ENCODE measurements at regions not wholly inside any gene's neighbourhood (a gene's known extent, or its start where the extent isn't known, plus 50 kb on each side); places are given as distances from the start of the nearest gene placed in this dataset.

DNA sequence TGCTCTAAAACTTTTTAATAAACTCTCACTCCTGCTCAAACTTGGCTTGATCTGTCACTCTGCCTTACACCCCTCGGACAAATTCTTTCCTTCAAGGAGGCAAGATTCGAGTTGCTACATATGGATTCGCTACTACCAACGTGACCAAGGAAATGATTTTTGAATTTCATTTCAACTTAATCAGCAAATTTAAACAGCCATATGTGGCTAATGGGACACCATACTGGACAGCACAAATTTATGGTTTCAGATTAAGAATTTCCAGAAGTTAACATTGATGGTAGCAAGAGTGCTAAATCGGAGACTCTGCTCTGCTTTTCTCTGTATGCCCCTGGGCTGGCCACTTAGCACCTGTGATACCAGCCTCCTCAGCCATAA lies 318.2 kb upstream of the PSMD7 start:
- Histone ChIP-seq H3K4me1 (ENCODE audit: insufficient read depth) (peaks cover 10% of the 10 kb centered on the region), H3K4me2 (no peak overlapping the region), H4K20me1 (replicated peaks; ENCODE audit: insufficient read depth) (no peaks in the 10 kb centered on the region), H3K36me3 (ENCODE audit: insufficient read depth) (no peaks in the 10 kb centered on the region), H3F3A (replicated peaks; ENCODE audit: low read depth) (no peaks in the 10 kb centered on the region), H3K27me3 (ENCODE audit: insufficient read depth) (no peaks in the 10 kb centered on the region), H3K27ac (ENCODE audit: low read depth) (no peak overlapping the region), H3K4me3 (no peak overlapping the region), H2AFZ (no peak overlapping the region), H3K9me2 (ENCODE audit: insufficient read depth) (peaks cover 9% of the 10 kb centered on the region; the same call in 1 of the 2 replicates), H3K79me2 (replicated peaks; ENCODE audit: insufficient read depth) (no peaks in the 10 kb centered on the region)
- Mint-ChIP-seq H3K27me3 (ENCODE audit: insufficient read depth, low read depth, poor library complexity) (no peaks in the 10 kb centered on the region), H3K27ac (no peak overlapping the region), H3K4me1 (peaks cover 9% of the 10 kb centered on the region; the same call in 2 of the 3 replicates), H3K36me3 (ENCODE audit: low read depth) (peaks cover 11% of the 10 kb centered on the region; the same call in 2 of the 3 replicates), H3K4me3 (no peak overlapping the region), H3K9me3 (peaks cover 18% of the 10 kb centered on the region)
- ATAC-seq = no peak
- no peak for DNase-seq (ENCODE audit: low spot score)
- TF ChIP-seq, protein P1, sequence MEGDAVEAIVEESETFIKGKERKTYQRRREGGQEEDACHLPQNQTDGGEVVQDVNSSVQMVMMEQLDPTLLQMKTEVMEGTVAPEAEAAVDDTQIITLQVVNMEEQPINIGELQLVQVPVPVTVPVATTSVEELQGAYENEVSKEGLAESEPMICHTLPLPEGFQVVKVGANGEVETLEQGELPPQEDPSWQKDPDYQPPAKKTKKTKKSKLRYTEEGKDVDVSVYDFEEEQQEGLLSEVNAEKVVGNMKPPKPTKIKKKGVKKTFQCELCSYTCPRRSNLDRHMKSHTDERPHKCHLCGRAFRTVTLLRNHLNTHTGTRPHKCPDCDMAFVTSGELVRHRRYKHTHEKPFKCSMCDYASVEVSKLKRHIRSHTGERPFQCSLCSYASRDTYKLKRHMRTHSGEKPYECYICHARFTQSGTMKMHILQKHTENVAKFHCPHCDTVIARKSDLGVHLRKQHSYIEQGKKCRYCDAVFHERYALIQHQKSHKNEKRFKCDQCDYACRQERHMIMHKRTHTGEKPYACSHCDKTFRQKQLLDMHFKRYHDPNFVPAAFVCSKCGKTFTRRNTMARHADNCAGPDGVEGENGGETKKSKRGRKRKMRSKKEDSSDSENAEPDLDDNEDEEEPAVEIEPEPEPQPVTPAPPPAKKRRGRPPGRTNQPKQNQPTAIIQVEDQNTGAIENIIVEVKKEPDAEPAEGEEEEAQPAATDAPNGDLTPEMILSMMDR (conservative IDR thresholded peaks at IDR 0.05; ENCODE audit: low read depth in 2 of 2) = no peak
- TF ChIP-seq JUNB (IDR thresholded peaks at IDR 0.05; ENCODE audit: unreplicated experiment) = no peak
- no peak for TF ChIP-seq EZH2 (IDR thresholded peaks at IDR 0.05; ENCODE audit: low read depth, unreplicated experiment)
- no peak for TF ChIP-seq EZH2phosphoT487 (IDR thresholded peaks at IDR 0.05; ENCODE audit: unreplicated experiment)
- no peak for TF ChIP-seq ZNF114 (CRISPR knock-in tag; IDR thresholded peaks at IDR 0.05)

DNA sequence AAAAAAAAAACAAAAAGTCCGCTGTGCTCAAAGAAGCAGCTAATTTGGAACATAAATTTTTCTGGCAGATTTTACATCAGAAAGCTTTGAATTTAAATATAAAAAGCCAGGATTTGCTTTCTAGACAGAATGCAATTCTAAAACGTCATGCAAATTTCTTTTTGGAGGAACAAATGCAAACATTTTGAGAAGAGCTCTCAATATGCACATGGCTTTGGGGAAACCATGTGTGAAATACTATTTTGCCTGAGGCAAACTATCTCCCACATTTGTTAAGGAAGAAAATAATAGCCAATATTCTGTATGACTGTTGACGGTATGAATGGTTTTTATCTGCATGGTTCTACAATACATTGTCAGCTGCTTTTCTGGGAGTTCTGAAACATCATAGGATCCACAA lies 320.0 kb upstream of the PSMD7 start:
- Histone ChIP-seq H3K79me2 (replicated peaks; ENCODE audit: insufficient read depth) (no peaks in the 10 kb centered on the region), H3K4me3 (no peak overlapping the region), H3K4me1 (ENCODE audit: insufficient read depth) (peaks cover 10% of the 10 kb centered on the region), H3K27me3 (ENCODE audit: insufficient read depth) (no peaks in the 10 kb centered on the region), H4K20me1 (replicated peaks; ENCODE audit: insufficient read depth) (no peaks in the 10 kb centered on the region), H2AFZ (no peak overlapping the region; the same call in 1 of the 2 replicates), H3K9me2 (ENCODE audit: insufficient read depth) (0 out of 2 replicates have a peak, but pooled peaks cover 6% of the 10 kb centered on the region), H3K4me2 (peak overlapping the region; percentile 59; the same call in 1 of the 2 replicates), H3K27ac (ENCODE audit: low read depth) (no peak overlapping the region), H3F3A (replicated peaks; ENCODE audit: low read depth) (no peaks in the 10 kb centered on the region), H3K36me3 (ENCODE audit: insufficient read depth) (no peaks in the 10 kb centered on the region)
- no peak overlapping the region for H3K27ac Mint-ChIP-seq
- no peak for TF ChIP-seq CREB1 (CRISPR knock-in tag; IDR thresholded peaks at IDR 0.05; ENCODE audit: low read depth)
- TF ChIP-seq EZH2phosphoT487 (IDR thresholded peaks at IDR 0.05; ENCODE audit: unreplicated experiment) = no peak
- TF ChIP-seq NANOG (IDR thresholded peaks at IDR 0.05; ENCODE audit: borderline replicate concordance) = no peak
- TF ChIP-seq JUNB (IDR thresholded peaks at IDR 0.05; ENCODE audit: unreplicated experiment) = no peak
- no peak for TF ChIP-seq ZNF331 (CRISPR knock-in tag; IDR thresholded peaks at IDR 0.05; ENCODE audit: low read depth)
- TF ChIP-seq, protein P1 (conservative IDR thresholded peaks at IDR 0.05; ENCODE audit: low read depth in 2 of 2) = no peak
- TF ChIP-seq, protein P2, sequence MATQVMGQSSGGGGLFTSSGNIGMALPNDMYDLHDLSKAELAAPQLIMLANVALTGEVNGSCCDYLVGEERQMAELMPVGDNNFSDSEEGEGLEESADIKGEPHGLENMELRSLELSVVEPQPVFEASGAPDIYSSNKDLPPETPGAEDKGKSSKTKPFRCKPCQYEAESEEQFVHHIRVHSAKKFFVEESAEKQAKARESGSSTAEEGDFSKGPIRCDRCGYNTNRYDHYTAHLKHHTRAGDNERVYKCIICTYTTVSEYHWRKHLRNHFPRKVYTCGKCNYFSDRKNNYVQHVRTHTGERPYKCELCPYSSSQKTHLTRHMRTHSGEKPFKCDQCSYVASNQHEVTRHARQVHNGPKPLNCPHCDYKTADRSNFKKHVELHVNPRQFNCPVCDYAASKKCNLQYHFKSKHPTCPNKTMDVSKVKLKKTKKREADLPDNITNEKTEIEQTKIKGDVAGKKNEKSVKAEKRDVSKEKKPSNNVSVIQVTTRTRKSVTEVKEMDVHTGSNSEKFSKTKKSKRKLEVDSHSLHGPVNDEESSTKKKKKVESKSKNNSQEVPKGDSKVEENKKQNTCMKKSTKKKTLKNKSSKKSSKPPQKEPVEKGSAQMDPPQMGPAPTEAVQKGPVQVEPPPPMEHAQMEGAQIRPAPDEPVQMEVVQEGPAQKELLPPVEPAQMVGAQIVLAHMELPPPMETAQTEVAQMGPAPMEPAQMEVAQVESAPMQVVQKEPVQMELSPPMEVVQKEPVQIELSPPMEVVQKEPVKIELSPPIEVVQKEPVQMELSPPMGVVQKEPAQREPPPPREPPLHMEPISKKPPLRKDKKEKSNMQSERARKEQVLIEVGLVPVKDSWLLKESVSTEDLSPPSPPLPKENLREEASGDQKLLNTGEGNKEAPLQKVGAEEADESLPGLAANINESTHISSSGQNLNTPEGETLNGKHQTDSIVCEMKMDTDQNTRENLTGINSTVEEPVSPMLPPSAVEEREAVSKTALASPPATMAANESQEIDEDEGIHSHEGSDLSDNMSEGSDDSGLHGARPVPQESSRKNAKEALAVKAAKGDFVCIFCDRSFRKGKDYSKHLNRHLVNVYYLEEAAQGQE (IDR thresholded peaks at IDR 0.05; ENCODE audit: unreplicated experiment) = no peak
- no peak for TF ChIP-seq STAT1 (IDR thresholded peaks at IDR 0.05; ENCODE audit: unreplicated experiment)
- DNase-seq (ENCODE audit: low spot score) (no peak), ATAC-seq (no peak)
- peaks cover 9% of the 10 kb centered on the region; the same call in 2 of the 3 replicates for H3K36me3 Mint-ChIP-seq (ENCODE audit: low read depth)
- no peak overlapping the region for H3K4me3 Mint-ChIP-seq
- H3K4me1 Mint-ChIP-seq = peaks cover 9% of the 10 kb centered on the region; the same call in 2 of the 3 replicates
- no peaks in the 10 kb centered on the region for H3K27me3 Mint-ChIP-seq (ENCODE audit: insufficient read depth, low read depth, poor library complexity)
- H3K9me3 Mint-ChIP-seq = peaks cover 13% of the 10 kb centered on the region
